MM.1S (cell line): ENCODE measurements at regions not wholly inside any gene's neighbourhood (a gene's known extent, or its start where the extent isn't known, plus 50 kb on each side); places are given as distances from the start of the nearest gene placed in this dataset.

Experiments
- DNase-seq: peaks from one replicate; pipeline ENCODE4 v3.0.0-alpha.2; 2015
- H2AFZ ChIP-seq: fragments of 300-600 bp; sonication (generic); 2 replicates; pipeline ENCODE4 v1.6.0; 2016; ENCODE audit warnings: antibody characterized with exemption, low read length
- H3F3A ChIP-seq: fragments of 300-600 bp; sonication (generic); 2 replicates; pipeline ENCODE4 v1.6.1; 2016; ENCODE audit warnings: mild to moderate bottlenecking, antibody characterized with exemption, low read length, moderate library complexity, mixed read lengths; ENCODE audit not compliant: insufficient read depth
- H3K27ac ChIP-seq: fragments of 300-600 bp; sonication (generic); 2 replicates; pipeline ENCODE4 v1.5.1; 2016; ENCODE audit warnings: mild to moderate bottlenecking, low read length
- H3K27me3 ChIP-seq: fragments of 300-600 bp; sonication (generic); replicated peaks from 2 replicates; pipeline ENCODE4 v1.6.0; 2016; ENCODE audit warnings: low read length; ENCODE audit not compliant: insufficient read depth
- H3K36me3 ChIP-seq: fragments of 300-600 bp; sonication (generic); replicated peaks from 2 replicates; pipeline ENCODE4 v1.6.1; 2016; ENCODE audit warnings: mild to moderate bottlenecking, low read length, mixed read lengths; ENCODE audit not compliant: insufficient read depth
- H3K4me1 ChIP-seq: fragments of 300-600 bp; sonication (generic); 2 replicates; pipeline ENCODE4 v1.6.1; 2016; ENCODE audit warnings: low read length, mixed read lengths
- H3K4me2 ChIP-seq: fragments of 300-600 bp; sonication (generic); 2 replicates; pipeline ENCODE4 v1.6.0; 2016; ENCODE audit warnings: low read depth, low read length
- H3K4me3 ChIP-seq: fragments of 300-600 bp; sonication (generic); 2 replicates; pipeline ENCODE4 v1.5.1; 2016; ENCODE audit warnings: low read length, mixed read lengths
- H3K79me2 ChIP-seq: fragments of 300-600 bp; sonication (generic); 2 replicates; pipeline ENCODE4 v1.6.1; 2016; ENCODE audit warnings: mixed run types, low read length, mixed read lengths
- H3K9ac ChIP-seq: fragments of 300-600 bp; sonication (generic); 2 replicates; pipeline ENCODE4 v1.6.1; 2016; ENCODE audit warnings: low read length, mixed read lengths
- H3K9me2 ChIP-seq: fragments of 300-600 bp; sonication (generic); replicated peaks from 2 replicates; pipeline ENCODE4 v1.6.1; 2016; ENCODE audit warnings: mild to moderate bottlenecking, low read length, mixed read lengths; ENCODE audit not compliant: insufficient read depth
- H3K9me3 ChIP-seq: fragments of 300-600 bp; sonication (generic); replicated peaks from 2 replicates; pipeline ENCODE4 v1.6.1; 2016; ENCODE audit warnings: mild to moderate bottlenecking, low read length, mixed read lengths; ENCODE audit not compliant: insufficient read depth
- H4K20me1 ChIP-seq: fragments of 300-600 bp; sonication (generic); 2 replicates; pipeline ENCODE4 v1.6.1; 2016; ENCODE audit warnings: mild to moderate bottlenecking, low read length, moderate library complexity, mixed read lengths; ENCODE audit not compliant: insufficient read depth
- CTCF ChIP-seq: fragments of 300-600 bp; sonication (generic); IDR thresholded peaks from 2 replicates; pipeline ENCODE4 v1.5.1; 2016; ENCODE audit warnings: antibody characterized with exemption, low read length, mixed read lengths
- EZH2 ChIP-seq: fragments of 300-600 bp; sonication (generic); optimal IDR thresholded peaks from 2 replicates; pipeline ENCODE3; 2017; ENCODE audit warnings: low read depth, mild to moderate bottlenecking, antibody characterized with exemption, low read length, mixed read lengths
- EZH2phosphoT487 ChIP-seq: fragments of 300-600 bp; sonication (generic); IDR thresholded peaks from 2 replicates; pipeline ENCODE4 v1.6.1; 2018; ENCODE audit warnings: antibody characterized with exemption, low read length

DNA sequence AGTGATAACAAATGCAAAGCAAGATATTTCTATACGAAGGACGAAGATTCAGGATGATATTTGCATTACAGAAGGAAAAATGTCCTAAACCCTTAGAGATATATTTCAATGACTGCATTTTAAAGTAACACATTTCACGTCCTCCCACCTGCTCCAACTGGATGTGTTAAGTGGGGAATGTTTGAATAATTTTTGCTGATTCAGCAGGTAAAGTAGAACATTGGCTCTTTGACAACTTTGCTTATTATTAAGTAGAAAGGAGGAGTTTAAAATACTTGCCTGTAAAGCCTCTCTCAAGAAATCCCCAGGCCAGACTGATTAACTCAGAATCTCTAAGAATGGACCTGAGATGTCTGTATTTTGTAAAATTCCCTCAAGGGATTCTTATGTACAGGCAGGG, 1165.2 kb upstream of the PRKX start:
- Histone ChIP-seq H3K36me3 (no peaks in the 10 kb centered on the region), H3K4me1 (no peaks in the 10 kb centered on the region), H3K4me3 (no peak overlapping the region), H3F3A (no peaks in the 10 kb centered on the region), H2AFZ (no peak overlapping the region), H3K9ac (no peak overlapping the region), H4K20me1 (no peaks in the 10 kb centered on the region), H3K4me2 (no peak overlapping the region), H3K27me3 (no peaks in the 10 kb centered on the region), H3K9me3 (no peaks in the 10 kb centered on the region), H3K27ac (no peak overlapping the region), H3K79me2 (no peaks in the 10 kb centered on the region), H3K9me2 (no peaks in the 10 kb centered on the region)
- no peak for DNase-seq
- TF ChIP-seq EZH2phosphoT487 = no peak
- TF ChIP-seq CTCF = no peak
- no peak for TF ChIP-seq EZH2

DNA sequence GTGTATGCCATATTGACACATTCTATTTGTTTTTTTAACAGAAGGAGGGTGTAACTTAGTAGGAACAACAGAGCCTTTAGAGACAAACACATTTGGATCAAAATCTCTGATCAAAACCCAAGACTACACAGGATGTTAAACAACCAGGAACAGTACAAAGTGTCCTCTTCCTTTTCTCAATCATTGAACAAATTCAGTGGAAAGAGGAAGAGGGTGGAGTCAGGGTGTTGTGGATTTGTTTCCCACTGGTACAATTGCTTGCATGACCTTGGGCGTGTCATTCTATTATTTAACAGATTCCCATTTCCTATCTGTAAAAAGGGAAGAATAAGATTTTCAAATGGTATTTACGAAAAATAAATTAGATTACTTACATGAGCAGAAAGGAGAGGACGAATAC, 1162.8 kb upstream of the PRKX start:
- Histone ChIP-seq H3K4me2 (no peak overlapping the region), H3K27me3 (no peaks in the 10 kb centered on the region), H3F3A (no peaks in the 10 kb centered on the region), H3K27ac (no peak overlapping the region), H3K9ac (no peak overlapping the region), H3K36me3 (no peaks in the 10 kb centered on the region), H2AFZ (no peak overlapping the region), H3K9me2 (no peaks in the 10 kb centered on the region), H3K79me2 (no peaks in the 10 kb centered on the region), H4K20me1 (no peaks in the 10 kb centered on the region), H3K9me3 (no peaks in the 10 kb centered on the region), H3K4me1 (no peaks in the 10 kb centered on the region), H3K4me3 (no peak overlapping the region)
- no peak for DNase-seq
- TF ChIP-seq EZH2 (no peak), CTCF (no peak), EZH2phosphoT487 (no peak)

DNA sequence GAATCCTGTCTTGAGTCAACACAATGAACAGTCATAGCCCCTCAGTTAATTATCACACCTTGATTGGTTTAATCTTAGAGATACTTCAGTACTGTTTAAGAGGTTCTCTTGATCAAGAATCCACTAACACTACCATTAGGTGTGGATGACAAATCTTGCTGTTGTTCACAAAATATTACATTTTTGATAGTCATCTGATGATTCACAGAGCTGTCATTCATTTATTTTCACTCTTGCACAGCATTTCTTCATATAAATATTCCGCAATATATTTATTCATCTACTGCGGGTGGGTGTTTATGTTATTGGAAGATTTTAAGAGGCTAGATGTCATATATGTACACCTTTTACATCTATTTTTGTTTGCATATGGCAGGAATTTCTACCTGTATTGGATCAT, 1138.1 kb upstream of the PRKX start:
- no peak overlapping the region for H3K4me3 ChIP-seq
- TF ChIP-seq EZH2 (no peak), EZH2phosphoT487 (no peak), CTCF (no peak)
- H3K9me3 ChIP-seq = no peaks in the 10 kb centered on the region
- no peaks in the 10 kb centered on the region for H3F3A ChIP-seq
- no peaks in the 10 kb centered on the region for H3K9me2 ChIP-seq
- no peak overlapping the region for H3K4me2 ChIP-seq
- H3K27me3 ChIP-seq = no peaks in the 10 kb centered on the region
- no peak for DNase-seq
- no peaks in the 10 kb centered on the region for H3K36me3 ChIP-seq
- H3K79me2 ChIP-seq = no peaks in the 10 kb centered on the region
- no peak overlapping the region for H3K9ac ChIP-seq
- no peak overlapping the region for H3K27ac ChIP-seq
- no peaks in the 10 kb centered on the region for H4K20me1 ChIP-seq
- H3K4me1 ChIP-seq = no peaks in the 10 kb centered on the region
- H2AFZ ChIP-seq = no peak overlapping the region

GRCh38 chrX:4850312-4850711, 1136.9 kb upstream of the PRKX start:
- Histone ChIP-seq H3K4me2 (no peak overlapping the region), H3K27ac (no peak overlapping the region), H3K9me2 (no peaks in the 10 kb centered on the region), H3K9me3 (no peaks in the 10 kb centered on the region), H3K4me3 (no peak overlapping the region), H4K20me1 (no peaks in the 10 kb centered on the region), H3K9ac (no peak overlapping the region), H2AFZ (no peak overlapping the region), H3K27me3 (no peaks in the 10 kb centered on the region), H3F3A (no peaks in the 10 kb centered on the region), H3K4me1 (no peaks in the 10 kb centered on the region), H3K36me3 (no peaks in the 10 kb centered on the region), H3K79me2 (no peaks in the 10 kb centered on the region)
- no peak for TF ChIP-seq EZH2
- TF ChIP-seq EZH2phosphoT487 = no peak
- no peak for TF ChIP-seq CTCF
- no peak for DNase-seq
